ENCODE measurements at regions not wholly inside any gene's neighbourhood (a gene's known extent, or its start where the extent isn't known, plus 50 kb on each side); places are given as distances from the start of the nearest gene placed in this dataset.
"Not testable (repeated sequence)": the region's sequence is repeated elsewhere in the genome, so short reads cannot be mapped to it uniquely, and the experiment has no call there.

GRCh38 chr10:37067576-37067975 lies 57.8 kb upstream of the ANKRD30A start:
- no peak overlapping the region for H3K4me3 ChIP-seq (ENCODE audit: low read depth, low read length)
- TF ChIP-seq CTCF (IDR thresholded peaks at IDR 0.05; ENCODE audit: insufficient read depth, low read depth, low read length, missing control alignments): no peak
- DNase-seq (ENCODE audit: low read depth): no peak

- not testable (repeated sequence) for DNase-seq (ENCODE audit: low read depth); H3K4me3 ChIP-seq (ENCODE audit: low read depth, low read length)
Measured at GRCh38 chr10:37062296-37062695, 63.1 kb upstream of the ANKRD30A start.

GRCh38 chr10:37057261-37057660 lies 68.1 kb upstream of the ANKRD30A start:
- TF ChIP-seq CTCF (IDR thresholded peaks at IDR 0.05; ENCODE audit: insufficient read depth, low read depth, low read length, missing control alignments): no peak
- DNase-seq (ENCODE audit: low read depth): no peak
- no peak overlapping the region for H3K4me3 ChIP-seq (ENCODE audit: low read depth, low read length)

- H3K4me3 ChIP-seq (ENCODE audit: low read depth, low read length): no peak overlapping the region
- DNase-seq (ENCODE audit: low read depth): no peak
- TF ChIP-seq CTCF (IDR thresholded peaks at IDR 0.05; ENCODE audit: insufficient read depth, low read depth, low read length, missing control alignments): no peak
Measured at GRCh38 chr10:37053476-37053875, 71.9 kb upstream of the ANKRD30A start.

- not testable (repeated sequence) for H3K4me3 ChIP-seq (ENCODE audit: low read depth, low read length); DNase-seq (ENCODE audit: low read depth)
Measured at GRCh38 chr10:37049982-37050381, 75.4 kb upstream of the ANKRD30A start.

GRCh38 chr10:37044319-37044718 lies 81.1 kb upstream of the ANKRD30A start:
- not testable (repeated sequence) for DNase-seq (ENCODE audit: low read depth); H3K4me3 ChIP-seq (ENCODE audit: low read depth, low read length)

- no peak for TF ChIP-seq CTCF (IDR thresholded peaks at IDR 0.05; ENCODE audit: insufficient read depth, low read depth, low read length, missing control alignments)
- DNase-seq (ENCODE audit: low read depth): no peak
Measured at GRCh38 chr10:37035853-37036252, 89.5 kb upstream of the ANKRD30A start.

GRCh38 chr10:37015498-37015897 lies 109.9 kb upstream of the ANKRD30A start:
- H3K4me3 ChIP-seq (ENCODE audit: low read depth, low read length): no peak overlapping the region
- no peak for TF ChIP-seq CTCF (IDR thresholded peaks at IDR 0.05; ENCODE audit: insufficient read depth, low read depth, low read length, missing control alignments)
- no peak for DNase-seq (ENCODE audit: low read depth)

More at GRCh38 chr10:37035853-37036252, 89.5 kb upstream of the ANKRD30A start:
- H3K4me3 ChIP-seq (ENCODE audit: low read depth, low read length): no peak overlapping the region

GRCh38 chr10:37010741-37011140 lies 114.7 kb upstream of the ANKRD30A start:
- no peak overlapping the region for H3K4me3 ChIP-seq (ENCODE audit: low read depth, low read length)
- DNase-seq (ENCODE audit: low read depth): no peak
- no peak for TF ChIP-seq CTCF (IDR thresholded peaks at IDR 0.05; ENCODE audit: insufficient read depth, low read depth, low read length, missing control alignments)

- DNase-seq (ENCODE audit: low read depth); H3K4me3 ChIP-seq (ENCODE audit: low read depth, low read length): not testable (repeated sequence)
Measured at GRCh38 chr10:37008276-37008675, 117.1 kb upstream of the ANKRD30A start.
